Osteocyte (in vitro differentiated cells): ENCODE measurements at regions not wholly inside any gene's neighbourhood (a gene's known extent, or its start where the extent isn't known, plus 50 kb on each side); places are given as distances from the start of the nearest gene placed in this dataset.
"Not testable (repeated sequence)": the region's sequence is repeated elsewhere in the genome, so short reads cannot be mapped to it uniquely, and the experiment has no call there.

Experiments used
- DNase-seq: peaks from one replicate; pipeline ENCODE4 v3.0.0; 2021; ENCODE audit warnings: mixed read lengths; ENCODE audit not compliant: unreplicated experiment; ENCODE audit errors: extremely low spot score
- H3K27ac Mint-ChIP-seq: one replicate; pipeline ENCODE4 v1.8.0; 2021; ENCODE audit warnings: mild to moderate bottlenecking, mixed read lengths; ENCODE audit not compliant: unreplicated experiment
- H3K27me3 Mint-ChIP-seq: one replicate; pipeline ENCODE4 v1.8.0; 2021; ENCODE audit warnings: mixed read lengths; ENCODE audit not compliant: unreplicated experiment
- H3K36me3 Mint-ChIP-seq: one replicate; pipeline ENCODE4 v1.8.0; 2021; ENCODE audit warnings: mixed read lengths; ENCODE audit not compliant: unreplicated experiment
- H3K4me1 Mint-ChIP-seq: one replicate; pipeline ENCODE4 v1.8.0; 2021; ENCODE audit warnings: mixed read lengths; ENCODE audit not compliant: unreplicated experiment
- H3K4me3 Mint-ChIP-seq: one replicate; pipeline ENCODE4 v1.8.0; 2021; ENCODE audit warnings: mild to moderate bottlenecking, moderate library complexity, mixed read lengths; ENCODE audit not compliant: unreplicated experiment
- H3K9me3 Mint-ChIP-seq: one replicate; pipeline ENCODE4 v1.8.0; 2021; ENCODE audit warnings: mixed read lengths; ENCODE audit not compliant: unreplicated experiment
- TF ChIP-seq, protein P1 (sequence below): fragments of 200-600 bp; sonication (generic); IDR thresholded peaks from 2 replicates; pipeline ENCODE4 v1.5.0; 2021; ENCODE audit warnings: antibody characterized with exemption, mild to moderate bottlenecking, moderate library complexity

DNA sequence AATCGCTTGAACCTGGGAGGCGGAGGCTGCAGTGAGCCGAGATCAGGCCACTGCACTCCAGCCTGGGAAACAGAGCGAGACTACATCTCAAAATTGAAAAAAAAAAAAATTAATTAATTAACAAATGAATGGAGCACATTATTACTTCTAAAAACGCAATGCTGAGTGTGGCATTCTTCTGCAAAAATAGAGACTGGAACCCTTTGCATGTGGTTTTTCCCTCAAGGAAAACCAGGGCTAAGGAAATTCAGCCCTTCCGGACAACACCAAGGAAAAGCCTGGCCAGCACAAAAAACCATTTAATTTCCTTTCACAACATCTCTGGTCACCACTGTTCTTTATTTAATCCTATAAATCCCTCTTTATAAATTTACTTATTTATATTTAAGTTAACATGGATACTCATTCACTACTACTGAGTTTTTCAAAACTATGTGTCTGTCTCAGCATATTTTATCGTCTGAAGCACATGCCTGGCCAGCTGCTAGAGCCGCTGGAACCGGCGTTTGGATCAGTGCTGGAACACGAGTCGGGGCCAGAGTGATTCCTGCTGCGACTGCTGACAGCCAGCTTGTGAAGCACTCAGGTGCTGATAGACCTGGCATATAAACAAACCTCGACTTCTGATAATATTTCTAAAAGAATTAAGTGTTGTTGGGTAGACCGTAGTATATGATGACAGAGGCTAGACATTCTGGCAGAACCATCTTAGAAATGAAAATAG is 84.5 kb upstream of the WWC2 start:
- Mint-ChIP-seq H3K9me3 (no peaks in the 10 kb centered on the region), H3K4me3 (no peak overlapping the region), H3K4me1 (no peaks in the 10 kb centered on the region), H3K36me3 (no peaks in the 10 kb centered on the region), H3K27ac (no peak overlapping the region), H3K27me3 (peaks cover 60% of the 10 kb centered on the region)
- DNase-seq: no peak
- TF ChIP-seq, protein P1, sequence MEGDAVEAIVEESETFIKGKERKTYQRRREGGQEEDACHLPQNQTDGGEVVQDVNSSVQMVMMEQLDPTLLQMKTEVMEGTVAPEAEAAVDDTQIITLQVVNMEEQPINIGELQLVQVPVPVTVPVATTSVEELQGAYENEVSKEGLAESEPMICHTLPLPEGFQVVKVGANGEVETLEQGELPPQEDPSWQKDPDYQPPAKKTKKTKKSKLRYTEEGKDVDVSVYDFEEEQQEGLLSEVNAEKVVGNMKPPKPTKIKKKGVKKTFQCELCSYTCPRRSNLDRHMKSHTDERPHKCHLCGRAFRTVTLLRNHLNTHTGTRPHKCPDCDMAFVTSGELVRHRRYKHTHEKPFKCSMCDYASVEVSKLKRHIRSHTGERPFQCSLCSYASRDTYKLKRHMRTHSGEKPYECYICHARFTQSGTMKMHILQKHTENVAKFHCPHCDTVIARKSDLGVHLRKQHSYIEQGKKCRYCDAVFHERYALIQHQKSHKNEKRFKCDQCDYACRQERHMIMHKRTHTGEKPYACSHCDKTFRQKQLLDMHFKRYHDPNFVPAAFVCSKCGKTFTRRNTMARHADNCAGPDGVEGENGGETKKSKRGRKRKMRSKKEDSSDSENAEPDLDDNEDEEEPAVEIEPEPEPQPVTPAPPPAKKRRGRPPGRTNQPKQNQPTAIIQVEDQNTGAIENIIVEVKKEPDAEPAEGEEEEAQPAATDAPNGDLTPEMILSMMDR: no peak

DNA sequence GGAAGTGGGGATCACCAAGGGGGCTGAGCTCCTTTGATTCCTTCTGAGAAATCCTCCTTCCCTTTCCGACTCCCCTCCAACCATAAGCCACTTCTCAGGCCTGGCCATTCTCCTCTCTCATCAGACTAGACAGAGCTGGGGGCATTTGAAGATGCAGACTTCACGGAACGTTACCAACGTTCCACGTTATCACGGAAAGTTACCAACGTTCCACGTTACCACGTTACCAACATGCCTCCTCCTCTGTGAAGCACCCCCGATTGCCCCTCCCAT is 85.4 kb upstream of the WWC2 start:
- no peak overlapping the region for H3K4me3 Mint-ChIP-seq
- no peaks in the 10 kb centered on the region for H3K9me3 Mint-ChIP-seq
- no peak overlapping the region for H3K27ac Mint-ChIP-seq
- H3K36me3 Mint-ChIP-seq: no peaks in the 10 kb centered on the region
- peaks cover 63% of the 10 kb centered on the region for H3K27me3 Mint-ChIP-seq
- TF ChIP-seq, protein P1: no peak
- no peaks in the 10 kb centered on the region for H3K4me1 Mint-ChIP-seq
- DNase-seq: no peak

DNA sequence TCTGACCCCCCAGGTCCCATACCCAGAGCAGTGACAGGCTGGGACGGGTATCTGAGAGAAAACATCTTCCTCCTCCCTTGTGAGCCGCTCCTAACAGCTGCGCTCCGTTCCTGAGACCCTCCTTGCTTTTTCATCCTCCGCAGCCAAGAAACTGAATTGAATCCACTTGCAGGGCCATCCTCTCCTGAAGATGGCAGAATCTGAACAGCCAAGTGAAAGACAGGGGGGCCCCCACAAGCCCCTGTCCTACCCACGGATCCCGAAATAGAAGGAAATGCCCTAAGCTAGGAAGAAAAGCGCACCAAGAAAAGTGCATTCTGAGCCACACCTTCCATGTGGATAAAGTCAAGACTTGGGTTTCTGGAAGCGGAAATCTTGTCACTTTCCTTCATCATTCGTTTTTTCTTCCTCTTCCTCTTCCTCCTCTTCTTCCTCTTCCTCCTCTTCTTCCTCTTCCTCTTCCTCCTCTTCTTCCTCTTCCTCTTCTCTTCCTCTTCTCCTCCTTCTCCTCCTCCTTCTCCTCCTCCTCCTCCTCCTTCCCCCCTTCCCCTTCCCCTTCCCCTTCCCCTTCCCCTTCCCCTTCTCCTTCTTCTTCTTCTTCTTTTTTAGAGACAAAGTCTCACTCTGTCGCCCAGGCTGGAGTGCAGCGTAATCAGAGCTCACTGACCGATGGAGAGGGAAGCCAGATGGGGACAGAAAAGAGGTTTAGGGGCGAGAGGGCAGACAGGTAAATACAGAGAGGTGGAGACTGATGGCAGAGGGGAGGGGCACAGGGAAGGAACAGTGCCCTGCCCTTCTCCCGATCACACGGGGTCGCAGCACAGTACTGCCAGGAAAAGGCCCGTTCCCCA is 86.0 kb upstream of the WWC2 start:
- no peaks in the 10 kb centered on the region for H3K4me1 Mint-ChIP-seq
- no peaks in the 10 kb centered on the region for H3K9me3 Mint-ChIP-seq
- DNase-seq: no peak
- H3K4me3 Mint-ChIP-seq: no peak overlapping the region
- no peak overlapping the region for H3K27ac Mint-ChIP-seq
- H3K36me3 Mint-ChIP-seq: no peaks in the 10 kb centered on the region
- H3K27me3 Mint-ChIP-seq: peaks cover 65% of the 10 kb centered on the region
- TF ChIP-seq, protein P1: no peak

DNA sequence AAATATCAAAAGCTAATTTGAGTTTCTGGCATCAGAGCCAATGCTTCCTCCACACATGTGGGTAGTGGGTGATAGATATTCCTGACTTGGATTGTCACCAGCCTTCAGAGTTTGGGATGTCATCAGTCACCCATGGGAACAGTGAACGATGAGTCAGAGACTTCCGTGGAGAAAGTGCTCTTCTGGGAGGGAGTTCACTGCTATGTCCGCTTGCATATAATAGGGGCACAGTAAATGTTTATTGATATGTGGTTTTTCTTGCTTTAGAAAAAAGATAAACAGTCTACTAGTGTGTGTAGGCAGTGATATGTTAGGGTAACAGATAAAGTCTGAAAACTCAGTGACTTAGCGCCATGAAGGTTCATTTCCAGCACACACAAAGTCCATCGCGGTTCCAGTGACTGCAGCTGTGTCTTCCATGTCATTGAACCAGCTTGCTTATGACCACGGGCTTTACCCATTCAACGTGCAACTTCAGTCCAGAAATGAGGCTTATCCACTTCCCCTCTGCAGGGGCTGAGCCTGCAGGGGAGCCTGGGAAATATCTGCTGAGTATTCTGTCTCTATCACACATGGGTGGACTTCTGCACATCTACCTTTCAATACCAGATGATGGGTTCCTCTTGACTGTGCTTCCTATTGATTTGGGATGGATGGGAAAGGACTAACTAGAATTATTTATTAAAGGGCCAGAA is 87.7 kb upstream of the WWC2 start:
- Mint-ChIP-seq H3K27me3 (peaks cover 68% of the 10 kb centered on the region), H3K9me3 (no peaks in the 10 kb centered on the region), H3K36me3 (no peaks in the 10 kb centered on the region), H3K4me3 (no peak overlapping the region), H3K4me1 (no peaks in the 10 kb centered on the region), H3K27ac (no peak overlapping the region)
- no peak for DNase-seq
- TF ChIP-seq, protein P1: no peak

DNA sequence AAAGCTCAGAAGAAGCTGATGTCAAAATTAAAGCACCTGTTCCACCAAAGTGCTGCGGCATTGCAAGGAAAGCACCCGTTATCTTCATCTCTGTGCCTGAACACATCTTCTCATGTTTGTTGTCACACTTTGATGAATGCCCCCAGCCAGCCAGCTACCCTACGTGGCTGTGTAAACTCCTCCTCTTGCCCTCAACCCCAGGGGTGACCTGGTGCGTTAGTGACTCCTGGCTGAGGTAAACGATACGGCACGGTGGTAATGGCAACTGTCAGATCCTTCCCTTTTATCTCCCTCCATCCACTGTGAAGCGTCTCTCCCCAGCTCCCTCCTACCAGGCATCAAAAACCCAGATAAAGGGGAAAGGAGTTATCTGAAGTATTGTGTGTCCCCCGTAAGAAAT is 90.6 kb upstream of the WWC2 start:
- Mint-ChIP-seq H3K27ac (no peak overlapping the region), H3K4me1 (no peaks in the 10 kb centered on the region), H3K27me3 (peaks cover 75% of the 10 kb centered on the region), H3K36me3 (no peaks in the 10 kb centered on the region), H3K4me3 (no peak overlapping the region), H3K9me3 (peaks cover 4% of the 10 kb centered on the region)
- DNase-seq: no peak
- TF ChIP-seq, protein P1: no peak

DNA sequence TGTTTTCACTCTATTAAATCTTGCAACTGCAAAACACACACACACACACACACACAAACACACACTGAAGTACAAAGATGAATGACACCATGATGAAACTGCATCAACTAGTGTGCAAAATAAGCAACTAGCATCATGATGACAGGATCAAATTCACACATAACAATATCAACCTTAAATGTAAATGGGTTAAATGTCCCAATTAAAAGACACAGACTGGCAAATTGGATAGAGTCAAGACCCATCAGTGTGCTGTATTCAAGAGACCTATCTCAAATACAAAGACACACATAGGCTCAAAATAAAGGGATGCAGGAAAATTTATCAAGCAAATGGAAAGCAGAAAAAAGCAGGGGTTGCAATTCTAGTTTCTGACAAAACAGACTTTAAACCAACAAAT is 87.2 kb upstream of the DCTD start:
- H3K36me3 Mint-ChIP-seq, DNase-seq, H3K4me3 Mint-ChIP-seq, H3K27ac Mint-ChIP-seq, H3K4me1 Mint-ChIP-seq, H3K9me3 Mint-ChIP-seq: not testable (repeated sequence)
- H3K27me3 Mint-ChIP-seq: peaks cover 43% of the 10 kb centered on the region
